Stimulated activated CD8-positive, alpha-beta memory T cell treated with anti-CD3 and anti-CD28 coated beads, Interleukin-7, amount 100 ng/mL, for 24 hours (primary cell): ENCODE measurements at regions not wholly inside any gene's neighbourhood (a gene's known extent, or its start where the extent isn't known, plus 50 kb on each side); places are given as distances from the start of the nearest gene placed in this dataset.
"Not testable (repeated sequence)": the region's sequence is repeated elsewhere in the genome, so short reads cannot be mapped to it uniquely, and the experiment has no call there.

ENCODE experiments used
- DNase-seq: peaks from one replicate; pipeline ENCODE4 v3.0.0-alpha.2; 2020; ENCODE audit warnings: low read depth

- no peak for DNase-seq
Measured at GRCh38 chr10:36764823-36765222, 360.6 kb upstream of the ANKRD30A start.

GRCh38 chr10:36761121-36761520 lies 364.3 kb upstream of the ANKRD30A start:
- no peak for DNase-seq

GRCh38 chr10:36759141-36759805 lies 366.1 kb upstream of the ANKRD30A start:
- DNase-seq = no peak

- DNase-seq = no peak
Measured at GRCh38 chr10:36748128-36748871, 377.1 kb upstream of the ANKRD30A start.

GRCh38 chr10:36739884-36740445 lies 385.4 kb upstream of the ANKRD30A start:
- no peak for DNase-seq

- DNase-seq = no peak
Measured at GRCh38 chr10:36738738-36739431, 386.5 kb upstream of the ANKRD30A start.

GRCh38 chr10:36736311-36736710 lies 389.1 kb upstream of the ANKRD30A start:
- DNase-seq = no peak

- DNase-seq = not testable (repeated sequence)
Measured at GRCh38 chr10:36734590-36734989, 390.8 kb upstream of the ANKRD30A start.

GRCh38 chr10:36730316-36730715 lies 395.1 kb upstream of the ANKRD30A start:
- DNase-seq = no peak

GRCh38 chr10:36728626-36729025 lies 396.8 kb upstream of the ANKRD30A start:
- no peak for DNase-seq

GRCh38 chr10:36725581-36726520 lies 399.5 kb upstream of the ANKRD30A start:
- no peak for DNase-seq

- no peak for DNase-seq
Measured at GRCh38 chr10:36722777-36723176, 402.6 kb upstream of the ANKRD30A start.

GRCh38 chr10:36721871-36722270 lies 403.5 kb upstream of the ANKRD30A start:
- no peak for DNase-seq

GRCh38 chr10:36720895-36721294 lies 404.5 kb upstream of the ANKRD30A start:
- DNase-seq = no peak

- DNase-seq = no peak
Measured at GRCh38 chr10:36717118-36717517, 408.3 kb upstream of the ANKRD30A start.

- DNase-seq = no peak
Measured at GRCh38 chr10:36716291-36716690, 409.1 kb upstream of the ANKRD30A start.

- DNase-seq = no peak
Measured at GRCh38 chr10:36712695-36713094, 412.7 kb upstream of the ANKRD30A start.

- DNase-seq = no peak
Measured at GRCh38 chr10:36711361-36711760, 414.0 kb upstream of the ANKRD30A start.

- no peak for DNase-seq
Measured at GRCh38 chr10:36704124-36704523, 421.3 kb upstream of the ANKRD30A start.

- no peak for DNase-seq
Measured at GRCh38 chr10:36703179-36703578, 422.2 kb upstream of the ANKRD30A start.

- no peak for DNase-seq
Measured at GRCh38 chr10:36700123-36700522, 425.3 kb upstream of the ANKRD30A start.

- DNase-seq = no peak
Measured at GRCh38 chr10:36692759-36693158, 432.6 kb upstream of the ANKRD30A start.
